ENCODE measurements at regions not wholly inside any gene's neighbourhood (a gene's known extent, or its start where the extent isn't known, plus 50 kb on each side); places are given as distances from the start of the nearest gene placed in this dataset.

- Histone ChIP-seq H4K20me1 (ENCODE audit: insufficient read depth) (no peaks in the 10 kb centered on the region), H3K9ac (no peak overlapping the region), H2AFZ (ENCODE audit: low read depth) (no peak overlapping the region), H3F3A (replicated peaks; ENCODE audit: insufficient read depth) (peaks cover 6% of the 10 kb centered on the region), H3K79me2 (ENCODE audit: insufficient read depth) (no peaks in the 10 kb centered on the region), H3K9me3 (no peaks in the 10 kb centered on the region; the same call in 1 of the 2 replicates), H3K27me3 (ENCODE audit: insufficient read depth) (no peaks in the 10 kb centered on the region), H3K9me2 (no peaks in the 10 kb centered on the region), H3K27ac (ENCODE audit: low read depth in 2 of 2, low read length in 1 of 2) (no peak overlapping the region), H3K4me3 (ENCODE audit: low read depth in 2 of 2, low read length in 1 of 2) (no peak overlapping the region), H3K36me3 (replicated peaks in 1 of 2; ENCODE audit: control insufficient read depth in 1 of 2, insufficient read depth in 2 of 2, low read length in 1 of 2) (no peaks in the 10 kb centered on the region), H3K4me2 (no peak overlapping the region), H3K4me1 (ENCODE audit: control insufficient read depth in 1 of 2, insufficient read depth in 2 of 2, low read depth in 1 of 2, low read length in 1 of 2) (peaks cover 0 to 3% of the 10 kb centered on the region in 2 experiments; a peak in 1 of 4 replicates)
- 18% methylated on average over 4 of the region's 4 CpGs for WGBS (ENCODE audit: low lambda C conversion rate)
- POLR2A ChIA-PET, result no interaction called here
- TF ChIP-seq, protein P1, sequence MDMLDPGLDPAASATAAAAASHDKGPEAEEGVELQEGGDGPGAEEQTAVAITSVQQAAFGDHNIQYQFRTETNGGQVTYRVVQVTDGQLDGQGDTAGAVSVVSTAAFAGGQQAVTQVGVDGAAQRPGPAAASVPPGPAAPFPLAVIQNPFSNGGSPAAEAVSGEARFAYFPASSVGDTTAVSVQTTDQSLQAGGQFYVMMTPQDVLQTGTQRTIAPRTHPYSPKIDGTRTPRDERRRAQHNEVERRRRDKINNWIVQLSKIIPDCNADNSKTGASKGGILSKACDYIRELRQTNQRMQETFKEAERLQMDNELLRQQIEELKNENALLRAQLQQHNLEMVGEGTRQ (IDR thresholded peaks at IDR 0.05; ENCODE audit: borderline replicate concordance, low read depth, low read length), result no peak
- TF ChIP-seq JUND (IDR thresholded peaks at IDR 0.05) (no peak), IRF3 (IDR thresholded peaks at IDR 0.05; ENCODE audit: low read depth, low read length) (no peak), MEF2A (IDR thresholded peaks at IDR 0.05; ENCODE audit: borderline replicate concordance, low read depth) (no peak), RCOR1 (IDR thresholded peaks at IDR 0.05; ENCODE audit: low read length) (no peak), MXI1 (IDR thresholded peaks at IDR 0.05; ENCODE audit: low read depth, low read length) (no peak), FOSL2 (IDR thresholded peaks at IDR 0.05; ENCODE audit: borderline replicate concordance, low read depth) (no peak), RXRA (IDR thresholded peaks at IDR 0.05; ENCODE audit: borderline replicate concordance, low read depth) (no peak), RFX5 (IDR thresholded peaks at IDR 0.05; ENCODE audit: low read length) (no peak), EZH2phosphoT487 (IDR thresholded peaks at IDR 0.05; ENCODE audit: borderline replicate concordance, low read depth) (no peak), RAD21 (IDR thresholded peaks at IDR 0.05; ENCODE audit: low read length) (no peak), FOXM1 (IDR thresholded peaks at IDR 0.05; ENCODE audit: low read depth) (no peak), TAF1 (IDR thresholded peaks at IDR 0.05; ENCODE audit: borderline replicate concordance, low read depth, low read length) (no peak), GABPA (IDR thresholded peaks at IDR 0.05; ENCODE audit: low read depth) (no peak), TCF12 (IDR thresholded peaks at IDR 0.05) (no peak), ELF1 (IDR thresholded peaks at IDR 0.05) (no peak), CHD2 (IDR thresholded peaks at IDR 0.05; ENCODE audit: low read length, partially characterized antibody) (no peak), GATA2 (CRISPR knock-in tag; IDR thresholded peaks at IDR 0.05) (no peak)
- TF ChIP-seq, protein P2, sequence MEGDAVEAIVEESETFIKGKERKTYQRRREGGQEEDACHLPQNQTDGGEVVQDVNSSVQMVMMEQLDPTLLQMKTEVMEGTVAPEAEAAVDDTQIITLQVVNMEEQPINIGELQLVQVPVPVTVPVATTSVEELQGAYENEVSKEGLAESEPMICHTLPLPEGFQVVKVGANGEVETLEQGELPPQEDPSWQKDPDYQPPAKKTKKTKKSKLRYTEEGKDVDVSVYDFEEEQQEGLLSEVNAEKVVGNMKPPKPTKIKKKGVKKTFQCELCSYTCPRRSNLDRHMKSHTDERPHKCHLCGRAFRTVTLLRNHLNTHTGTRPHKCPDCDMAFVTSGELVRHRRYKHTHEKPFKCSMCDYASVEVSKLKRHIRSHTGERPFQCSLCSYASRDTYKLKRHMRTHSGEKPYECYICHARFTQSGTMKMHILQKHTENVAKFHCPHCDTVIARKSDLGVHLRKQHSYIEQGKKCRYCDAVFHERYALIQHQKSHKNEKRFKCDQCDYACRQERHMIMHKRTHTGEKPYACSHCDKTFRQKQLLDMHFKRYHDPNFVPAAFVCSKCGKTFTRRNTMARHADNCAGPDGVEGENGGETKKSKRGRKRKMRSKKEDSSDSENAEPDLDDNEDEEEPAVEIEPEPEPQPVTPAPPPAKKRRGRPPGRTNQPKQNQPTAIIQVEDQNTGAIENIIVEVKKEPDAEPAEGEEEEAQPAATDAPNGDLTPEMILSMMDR (IDR thresholded peaks at IDR 0.05), result no peak
- no peak for DNase-seq
- CTCF ChIA-PET, result interaction anchor here (1.0 to 2.4 kb wide), 2 partner anchors 9 to 61 kb away, joined by 3 to 14 read pairs; no protein-coding TSS in a partner anchor
Observed at GRCh38 chr9:113746486-113746885, 129.6 kb upstream of the ZNF618 start.
